ENCODE measurements at regions not wholly inside any gene's neighbourhood (a gene's known extent, or its start where the extent isn't known, plus 50 kb on each side); places are given as distances from the start of the nearest gene placed in this dataset.
"Not testable (repeated sequence)": the region's sequence is repeated elsewhere in the genome, so short reads cannot be mapped to it uniquely, and the experiment has no call there.

DNA sequence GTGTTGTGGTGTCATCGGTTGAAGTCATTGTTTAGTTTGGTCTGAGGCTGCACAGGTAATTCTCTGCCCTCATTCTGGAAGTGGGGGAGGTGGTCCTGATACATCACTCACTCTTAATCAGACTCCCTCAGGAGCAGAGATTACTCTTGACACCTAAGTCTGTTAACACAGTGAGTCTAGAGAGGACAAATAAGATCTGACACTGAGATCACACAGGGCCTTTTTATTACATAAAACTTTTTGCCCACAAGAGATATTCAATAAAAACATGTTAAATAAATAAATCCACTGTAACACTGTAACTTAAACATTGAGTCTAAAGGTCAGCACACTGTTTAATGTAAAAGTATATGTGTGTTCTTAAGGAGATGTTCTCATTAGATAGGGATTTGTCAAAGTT, 57.1 kb upstream of the MBNL1 start:
- no peak overlapping the region for H3K4me3 Mint-ChIP-seq (ENCODE audit: unreplicated experiment)
- TF ChIP-seq, protein P1, sequence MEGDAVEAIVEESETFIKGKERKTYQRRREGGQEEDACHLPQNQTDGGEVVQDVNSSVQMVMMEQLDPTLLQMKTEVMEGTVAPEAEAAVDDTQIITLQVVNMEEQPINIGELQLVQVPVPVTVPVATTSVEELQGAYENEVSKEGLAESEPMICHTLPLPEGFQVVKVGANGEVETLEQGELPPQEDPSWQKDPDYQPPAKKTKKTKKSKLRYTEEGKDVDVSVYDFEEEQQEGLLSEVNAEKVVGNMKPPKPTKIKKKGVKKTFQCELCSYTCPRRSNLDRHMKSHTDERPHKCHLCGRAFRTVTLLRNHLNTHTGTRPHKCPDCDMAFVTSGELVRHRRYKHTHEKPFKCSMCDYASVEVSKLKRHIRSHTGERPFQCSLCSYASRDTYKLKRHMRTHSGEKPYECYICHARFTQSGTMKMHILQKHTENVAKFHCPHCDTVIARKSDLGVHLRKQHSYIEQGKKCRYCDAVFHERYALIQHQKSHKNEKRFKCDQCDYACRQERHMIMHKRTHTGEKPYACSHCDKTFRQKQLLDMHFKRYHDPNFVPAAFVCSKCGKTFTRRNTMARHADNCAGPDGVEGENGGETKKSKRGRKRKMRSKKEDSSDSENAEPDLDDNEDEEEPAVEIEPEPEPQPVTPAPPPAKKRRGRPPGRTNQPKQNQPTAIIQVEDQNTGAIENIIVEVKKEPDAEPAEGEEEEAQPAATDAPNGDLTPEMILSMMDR (IDR thresholded peaks at IDR 0.05; ENCODE audit: partially characterized antibody, unreplicated experiment) = no peak
- peaks cover 4% of the 10 kb centered on the region for H3K4me1 Mint-ChIP-seq (ENCODE audit: low read depth, unreplicated experiment)
- H3K27ac Mint-ChIP-seq (ENCODE audit: unreplicated experiment) = no peak overlapping the region
- H3K36me3 Mint-ChIP-seq (ENCODE audit: unreplicated experiment) = no peaks in the 10 kb centered on the region
- H3K27me3 Mint-ChIP-seq (ENCODE audit: unreplicated experiment) = peaks cover 3% of the 10 kb centered on the region
- DNase-seq = no peak
- H3K9me3 Mint-ChIP-seq (ENCODE audit: unreplicated experiment) = no peaks in the 10 kb centered on the region

DNA sequence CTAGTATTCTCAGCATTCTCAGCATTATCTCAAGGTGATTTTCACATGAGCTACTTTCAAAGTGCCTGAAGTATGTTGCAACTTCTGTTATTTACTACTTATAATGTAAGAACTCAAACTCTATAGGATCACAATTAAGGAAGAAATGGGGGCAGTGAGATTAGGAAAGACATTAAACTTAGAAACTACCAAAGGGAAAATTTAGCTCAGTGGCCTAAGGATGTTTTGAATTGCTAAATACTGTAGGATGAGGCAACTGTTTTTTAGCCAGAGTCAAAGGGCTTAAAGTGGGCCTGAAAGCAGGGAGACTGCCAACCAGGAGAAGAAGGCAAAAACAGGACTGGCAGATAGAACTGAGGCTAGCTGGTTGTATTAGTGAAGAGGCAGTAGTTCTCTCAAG, 55.5 kb upstream of the MBNL1 start:
- H3K9me3 Mint-ChIP-seq (ENCODE audit: unreplicated experiment) = no peaks in the 10 kb centered on the region
- peaks cover under 1% of the 10 kb centered on the region for H3K36me3 Mint-ChIP-seq (ENCODE audit: unreplicated experiment)
- H3K27ac Mint-ChIP-seq (ENCODE audit: unreplicated experiment) = no peak overlapping the region
- peaks cover 3% of the 10 kb centered on the region for H3K27me3 Mint-ChIP-seq (ENCODE audit: unreplicated experiment)
- TF ChIP-seq, protein P1 (IDR thresholded peaks at IDR 0.05; ENCODE audit: partially characterized antibody, unreplicated experiment) = no peak
- H3K4me3 Mint-ChIP-seq (ENCODE audit: unreplicated experiment) = no peak overlapping the region
- DNase-seq = no peak
- peaks cover 4% of the 10 kb centered on the region for H3K4me1 Mint-ChIP-seq (ENCODE audit: low read depth, unreplicated experiment)

DNA sequence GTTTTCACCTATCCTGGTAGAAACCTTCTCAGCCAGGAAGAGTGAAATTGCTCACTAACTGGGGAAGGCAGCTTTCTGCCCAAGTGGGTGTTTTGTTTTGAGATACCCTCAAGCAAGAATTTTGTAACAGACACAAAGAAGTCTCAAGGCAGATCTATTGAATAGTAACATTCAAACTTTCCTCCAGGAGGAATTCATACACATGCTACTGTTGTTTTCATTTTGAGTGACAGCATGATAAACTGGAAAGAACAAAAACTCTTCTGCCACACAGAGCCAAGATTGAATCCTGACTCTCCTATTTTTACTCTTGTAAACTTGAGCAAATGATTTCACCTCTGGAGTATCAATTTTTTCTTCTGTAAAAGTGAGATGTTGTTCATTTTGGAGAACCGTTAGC, 54.8 kb upstream of the MBNL1 start:
- TF ChIP-seq, protein P1 (IDR thresholded peaks at IDR 0.05; ENCODE audit: partially characterized antibody, unreplicated experiment) = no peak
- H3K36me3 Mint-ChIP-seq (ENCODE audit: unreplicated experiment) = peaks cover 5% of the 10 kb centered on the region
- no peak overlapping the region for H3K4me3 Mint-ChIP-seq (ENCODE audit: unreplicated experiment)
- DNase-seq = no peak
- no peak overlapping the region for H3K27ac Mint-ChIP-seq (ENCODE audit: unreplicated experiment)
- no peaks in the 10 kb centered on the region for H3K9me3 Mint-ChIP-seq (ENCODE audit: unreplicated experiment)
- peaks cover 3% of the 10 kb centered on the region for H3K27me3 Mint-ChIP-seq (ENCODE audit: unreplicated experiment)
- peaks cover 4% of the 10 kb centered on the region for H3K4me1 Mint-ChIP-seq (ENCODE audit: low read depth, unreplicated experiment)

DNA sequence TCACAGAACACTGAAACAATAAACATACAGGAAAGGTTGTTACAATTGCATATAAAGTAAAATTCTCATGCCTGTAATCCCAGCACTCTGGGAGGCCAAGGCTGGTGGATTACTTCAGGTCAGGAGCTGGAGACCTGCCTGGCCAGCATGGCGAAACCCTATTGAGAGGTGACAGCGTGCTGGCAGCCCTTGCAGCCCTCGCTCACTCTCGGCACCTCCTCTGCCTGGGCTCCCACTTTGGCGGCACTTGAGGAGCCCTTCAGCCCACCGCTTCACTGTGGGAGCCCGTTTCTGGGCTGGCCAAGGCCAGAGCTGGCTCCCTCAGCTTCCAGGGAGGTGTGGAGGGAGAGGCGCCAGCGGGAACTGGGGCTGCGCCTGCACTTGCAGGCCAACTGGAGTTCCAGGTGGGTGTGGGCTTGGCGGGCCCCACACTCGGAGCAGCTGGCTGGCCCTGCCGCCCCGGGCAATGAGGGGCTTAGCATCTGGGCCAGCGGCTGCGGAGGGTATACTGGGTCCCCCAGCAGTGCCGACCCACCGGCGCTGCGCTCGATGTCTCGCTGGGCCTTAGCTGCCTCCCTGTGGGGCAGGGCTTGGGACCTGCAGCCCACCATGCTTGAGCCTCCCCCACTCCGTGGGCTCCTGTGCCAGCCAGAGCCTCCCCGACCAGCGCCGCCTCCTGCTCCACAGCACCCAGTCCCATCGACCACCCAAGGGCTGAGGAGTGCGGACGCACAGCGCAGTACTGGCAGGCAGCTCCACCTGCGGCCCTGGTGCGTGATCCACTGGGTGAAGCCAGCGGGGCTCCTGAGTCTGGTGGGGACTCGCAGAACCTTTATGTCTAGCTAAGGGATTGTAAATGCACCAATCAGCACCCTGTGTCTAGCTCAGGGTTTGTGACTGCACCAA, 51.5 kb upstream of the MBNL1 start:
- H3K27me3 Mint-ChIP-seq (ENCODE audit: unreplicated experiment); H3K9me3 Mint-ChIP-seq (ENCODE audit: unreplicated experiment); H3K27ac Mint-ChIP-seq (ENCODE audit: unreplicated experiment); H3K4me3 Mint-ChIP-seq (ENCODE audit: unreplicated experiment); H3K36me3 Mint-ChIP-seq (ENCODE audit: unreplicated experiment); DNase-seq: not testable (repeated sequence)
- peaks cover 19% of the 10 kb centered on the region for H3K4me1 Mint-ChIP-seq (ENCODE audit: low read depth, unreplicated experiment)

DNA sequence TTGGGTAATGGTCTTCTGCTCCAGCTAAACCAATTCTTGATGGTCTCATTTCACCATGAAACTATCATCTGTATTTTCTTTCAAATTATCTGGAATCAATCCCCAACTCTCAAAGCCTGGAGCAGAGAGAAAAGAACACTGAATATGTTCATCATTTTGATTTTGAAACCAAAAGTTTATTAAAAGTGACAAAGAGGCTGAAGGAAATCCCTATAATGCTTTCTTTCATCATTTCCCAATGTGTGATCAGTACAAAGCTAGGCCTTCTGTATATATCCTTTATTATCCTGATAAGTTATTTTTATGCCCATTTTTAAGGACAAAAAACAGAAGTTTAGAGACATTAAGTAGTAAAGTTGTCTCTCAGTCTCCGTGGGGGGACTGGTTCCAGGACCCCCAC, 50.1 kb upstream of the MBNL1 start:
- TF ChIP-seq, protein P1 (IDR thresholded peaks at IDR 0.05; ENCODE audit: partially characterized antibody, unreplicated experiment) = no peak
- peaks cover 19% of the 10 kb centered on the region for H3K4me1 Mint-ChIP-seq (ENCODE audit: low read depth, unreplicated experiment)
- no peak for DNase-seq
- peaks cover 5% of the 10 kb centered on the region for H3K36me3 Mint-ChIP-seq (ENCODE audit: unreplicated experiment)
- no peaks in the 10 kb centered on the region for H3K9me3 Mint-ChIP-seq (ENCODE audit: unreplicated experiment)
- H3K27me3 Mint-ChIP-seq (ENCODE audit: unreplicated experiment) = peaks cover 5% of the 10 kb centered on the region
- H3K4me3 Mint-ChIP-seq (ENCODE audit: unreplicated experiment) = no peak overlapping the region
- peak overlapping the region; percentile 29 for H3K27ac Mint-ChIP-seq (ENCODE audit: unreplicated experiment)
